HCT116 (cell line): ENCODE measurements at regions not wholly inside any gene's neighbourhood (a gene's known extent, or its start where the extent isn't known, plus 50 kb on each side); places are given as distances from the start of the nearest gene placed in this dataset.

Source experiments
- ATAC-seq: fragments of 200-7000 bp; cut with Tn5 transposase; 2 replicates; pipeline ENCODE4 v1.9.1; 2020; ENCODE audit warnings: mild to moderate bottlenecking, moderate library complexity
- BruUV-seq: library from RNA; stranded (reverse); fragments of 400-500 nt; replicated peaks from 2 replicates; lab custom pipeline; 2021; lab: Mats Ljungman, UMichigan
- CTCF ChIA-PET: fragments of 300-600 bp; sonication (Branson Sonifier 250); formaldehyde crosslinking; loops from one replicate; lab custom pipeline; 2021; ENCODE audit warnings: antibody characterized with exemption; lab: Charles Lee
- POLR2A ChIA-PET: fragments of 300-600, 350-600 bp; sonication (Branson Sonifier 250); formaldehyde crosslinking; loops from one replicate; lab custom pipeline; 2021; ENCODE audit warnings: antibody characterized with exemption; lab: Charles Lee
- RAD21 ChIA-PET, 2 experiments: fragments of 300-600 bp; sonication (Branson Sonifier 250); formaldehyde crosslinking; loops; one replicate each; lab custom pipeline; 2023; ENCODE audit warnings: low total read pairs in 2 of 2; ENCODE audit not compliant: uncharacterized antibody in 2 of 2, unreplicated experiment in 2 of 2, low non-redundant PET in 1 of 2; lab: Charles Lee
- DNase-seq: peaks from one replicate; pipeline ENCODE4 v3.0.0-alpha.2; 2010; ENCODE audit warnings: low read depth, low spot score
- H2AFZ ChIP-seq: fragments of 200-600 bp; shearing (Covaris generic), sonication (generic); 2 replicates; pipeline ENCODE4 v1.6.1; 2017; ENCODE audit warnings: low read depth, mixed run types, mixed read lengths, antibody characterized with exemption, low read length; ENCODE audit not compliant: poor library complexity, severe bottlenecking
- H3K27ac ChIP-seq: 2 replicates; pipeline ENCODE4 v1.5.1; 2012; ENCODE audit warnings: low read depth, low read length
- H3K27me3 ChIP-seq: fragments of 200-600 bp; sonication (generic); 2 replicates; pipeline ENCODE4 v1.6.1; 2016; ENCODE audit warnings: mixed run types, low read length, mixed read lengths; ENCODE audit not compliant: insufficient read depth
- H3K36me3 ChIP-seq, 2 experiments: fragments of 200-500 bp in 1 of 2; fragments of 200-600 bp in 1 of 2; sonication (Bioruptor generic) in 1 of 2; sonication (generic) in 1 of 2; 2 replicates each; pipeline versions ENCODE4 v1.5.1 to v1.6.1; 2014 to 2016; ENCODE audit warnings: low read length in 2 of 2, inconsistent platforms in 1 of 2, mixed read lengths in 1 of 2, mixed run types in 1 of 2; ENCODE audit not compliant: insufficient read depth in 2 of 2, control insufficient read depth in 1 of 2
- H3K4me1 ChIP-seq, 2 experiments: fragments of 200-600 bp in 1 of 2; sonication (generic) in 1 of 2; 2 replicates each; pipeline versions ENCODE4 v1.5.1 to v1.6.1; 2012 to 2017; ENCODE audit warnings: low read length in 2 of 2, inconsistent platforms in 1 of 2, mild to moderate bottlenecking in 1 of 2, mixed read lengths in 1 of 2, mixed run types in 1 of 2, moderate library complexity in 1 of 2; ENCODE audit not compliant: insufficient read depth in 2 of 2, control insufficient read depth in 1 of 2
- H3K4me2 ChIP-seq: fragments of 200-600 bp; sonication (generic); 2 replicates; pipeline ENCODE4 v1.6.1; 2017; ENCODE audit warnings: mixed run types, low read length, mixed read lengths
- H3K4me3 ChIP-seq, 2 experiments: fragments of 200-600 bp in 1 of 2; sonication (generic) in 1 of 2; replicated peaks in 1 of 2; 2 replicates each; pipeline ENCODE4 v1.5.1; 2011 to 2016; ENCODE audit warnings: low read length in 2 of 2, control low read depth in 1 of 2, low read depth in 1 of 2, mild to moderate bottlenecking in 1 of 2, mixed read lengths in 1 of 2, mixed run types in 1 of 2
- H3K79me2 ChIP-seq: fragments of 200-600 bp; sonication (generic); 2 replicates; pipeline ENCODE4 v1.6.1; 2017; ENCODE audit warnings: mild to moderate bottlenecking, mixed run types, low read length, moderate library complexity, mixed read lengths; ENCODE audit not compliant: insufficient read depth
- H3K9ac ChIP-seq: fragments of 200-600 bp; sonication (generic); 2 replicates; pipeline ENCODE4 v1.6.1; 2016; ENCODE audit warnings: low read length, mixed read lengths
- H3K9me2 ChIP-seq: fragments of 200-600 bp; sonication (generic), shearing (Covaris generic); 2 replicates; pipeline ENCODE4 v1.6.1; 2017; ENCODE audit warnings: mixed run types, mild to moderate bottlenecking, moderate library complexity; ENCODE audit not compliant: insufficient read depth
- H3K9me3 ChIP-seq, 2 experiments: fragments of 200-500 bp in 1 of 2; fragments of 200-600 bp in 1 of 2; sonication (Bioruptor generic) in 1 of 2; sonication (generic) in 1 of 2; 2 replicates each; pipeline ENCODE4 v1.6.1; 2014 to 2017; ENCODE audit warnings: low read length in 2 of 2, mixed read lengths in 2 of 2, inconsistent platforms in 1 of 2, low read depth in 1 of 2, mild to moderate bottlenecking in 1 of 2, mixed run types in 1 of 2, moderate library complexity in 1 of 2; ENCODE audit not compliant: control insufficient read depth in 1 of 2, insufficient read depth in 1 of 2
- H4K20me1 ChIP-seq: fragments of 200-600 bp; sonication (generic), shearing (Covaris generic); 2 replicates; pipeline ENCODE4 v1.6.1; 2017; ENCODE audit warnings: mixed run types, mild to moderate bottlenecking, moderate library complexity; ENCODE audit not compliant: insufficient read depth
- EGR1 ChIP-seq: IDR thresholded peaks from 2 replicates; pipeline ENCODE4 v1.6.1; 2012; ENCODE audit warnings: low read depth
- ELF1 ChIP-seq: IDR thresholded peaks from 2 replicates; pipeline ENCODE4 v1.6.1; 2012; ENCODE audit warnings: low read depth, borderline replicate concordance
- EZH2 ChIP-seq: fragments of 200-600 bp; sonication (generic); IDR thresholded peaks from 2 replicates; pipeline ENCODE4 v1.6.1; 2017; ENCODE audit warnings: antibody characterized with exemption, mixed run types
- EZH2phosphoT487 ChIP-seq: fragments of 200-600 bp; IDR thresholded peaks from 2 replicates; pipeline ENCODE4 v1.6.1; 2018; ENCODE audit warnings: antibody characterized with exemption, borderline replicate concordance
- FOSL1 ChIP-seq: IDR thresholded peaks from 2 replicates; pipeline ENCODE4 v1.6.1; 2012; ENCODE audit warnings: low read depth
- JUND ChIP-seq: IDR thresholded peaks from 2 replicates; pipeline ENCODE4 v1.6.1; 2012
- POLR2A ChIP-seq: IDR thresholded peaks from 2 replicates; pipeline ENCODE4 v1.7.0; 2011; ENCODE audit warnings: borderline replicate concordance; ENCODE audit not compliant: insufficient read depth, insufficient read length; ENCODE audit errors: extremely low read depth
- POLR2AphosphoS5 ChIP-seq: IDR thresholded peaks from 2 replicates; pipeline ENCODE4 v1.6.1; 2011; ENCODE audit warnings: mild to moderate bottlenecking, low read depth, low read length, moderate library complexity
- SP1 ChIP-seq: IDR thresholded peaks from 2 replicates; pipeline ENCODE4 v1.6.1; 2012; ENCODE audit warnings: low read depth
- SRF ChIP-seq: IDR thresholded peaks from 2 replicates; pipeline ENCODE4 v1.6.1; 2012; ENCODE audit warnings: low read depth
- TCF7L2 ChIP-seq: IDR thresholded peaks from 2 replicates; pipeline ENCODE4 v1.7.0; 2011; ENCODE audit warnings: borderline replicate concordance, inconsistent platforms; ENCODE audit not compliant: insufficient read depth, insufficient read length; ENCODE audit errors: extremely low read depth
- ZNF274 ChIP-seq: fragments of 200-500 bp; sonication (Bioruptor generic); IDR thresholded peaks from 2 replicates; pipeline ENCODE4 v1.6.1; 2014; ENCODE audit warnings: mild to moderate bottlenecking, low read depth, low read length, inconsistent platforms
- intact Hi-C: fragments of 100-400 bp; cut with micrococcal nuclease; formaldehyde crosslinking; loops from 2 replicates; pipeline ENCODE4 v1.10.0; 2022
- TF ChIP-seq, protein P1 (sequence below): IDR thresholded peaks from 2 replicates; pipeline ENCODE4 v1.6.1; 2012
- TF ChIP-seq, protein P2 (sequence below): IDR thresholded peaks from 2 replicates; pipeline ENCODE4 v1.6.1; 2011; ENCODE audit warnings: mild to moderate bottlenecking, low read length, moderate library complexity; ENCODE audit not compliant: insufficient replicate concordance; ENCODE audit errors: extremely low read depth

DNA sequence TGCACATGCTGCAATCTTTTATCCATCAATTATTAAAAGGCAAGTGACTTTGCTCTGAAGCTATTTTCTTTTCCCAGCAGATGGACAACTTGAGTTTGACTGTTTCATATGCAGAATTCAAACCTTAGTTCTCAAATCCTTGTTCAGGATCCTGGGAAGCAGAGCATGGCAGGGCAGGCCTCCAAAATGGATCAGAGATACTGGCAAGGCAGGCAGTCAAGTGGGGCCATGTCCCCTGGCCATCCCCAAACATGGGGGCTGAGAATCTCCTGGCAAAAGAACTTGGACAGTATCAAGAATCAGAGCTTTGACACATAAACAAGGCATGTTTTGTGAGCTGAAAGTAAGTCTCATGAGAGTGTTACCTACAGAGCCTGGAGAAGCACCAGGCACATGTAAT, 122.9 kb upstream of the CTNNB1 start:
- BruUV-seq: no TSS peak
- no peak for DNase-seq
- H2AFZ ChIP-seq: no peak overlapping the region
- no peak overlapping the region for H3K9ac ChIP-seq
- RAD21 ChIA-PET: no interaction called here
- H3K4me3 ChIP-seq: no peak overlapping the region
- POLR2A ChIA-PET: no interaction called here
- intact Hi-C loops: no loop called here
- ATAC-seq: no peak
- H3K9me2 ChIP-seq: no peaks in the 10 kb centered on the region
- H3K36me3 ChIP-seq: no peaks in the 10 kb centered on the region
- H3K9me3 ChIP-seq: no peaks in the 10 kb centered on the region
- CTCF ChIA-PET: no interaction called here
- H3K4me1 ChIP-seq: no peaks in the 10 kb centered on the region
- H3K4me2 ChIP-seq: no peak overlapping the region
- H3K27ac ChIP-seq: no peak overlapping the region
- TF ChIP-seq EGR1: no peak
- TF ChIP-seq, protein P1, sequence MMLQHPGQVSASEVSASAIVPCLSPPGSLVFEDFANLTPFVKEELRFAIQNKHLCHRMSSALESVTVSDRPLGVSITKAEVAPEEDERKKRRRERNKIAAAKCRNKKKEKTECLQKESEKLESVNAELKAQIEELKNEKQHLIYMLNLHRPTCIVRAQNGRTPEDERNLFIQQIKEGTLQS: no peak
- no peak for TF ChIP-seq EZH2phosphoT487
- TF ChIP-seq, protein P2, sequence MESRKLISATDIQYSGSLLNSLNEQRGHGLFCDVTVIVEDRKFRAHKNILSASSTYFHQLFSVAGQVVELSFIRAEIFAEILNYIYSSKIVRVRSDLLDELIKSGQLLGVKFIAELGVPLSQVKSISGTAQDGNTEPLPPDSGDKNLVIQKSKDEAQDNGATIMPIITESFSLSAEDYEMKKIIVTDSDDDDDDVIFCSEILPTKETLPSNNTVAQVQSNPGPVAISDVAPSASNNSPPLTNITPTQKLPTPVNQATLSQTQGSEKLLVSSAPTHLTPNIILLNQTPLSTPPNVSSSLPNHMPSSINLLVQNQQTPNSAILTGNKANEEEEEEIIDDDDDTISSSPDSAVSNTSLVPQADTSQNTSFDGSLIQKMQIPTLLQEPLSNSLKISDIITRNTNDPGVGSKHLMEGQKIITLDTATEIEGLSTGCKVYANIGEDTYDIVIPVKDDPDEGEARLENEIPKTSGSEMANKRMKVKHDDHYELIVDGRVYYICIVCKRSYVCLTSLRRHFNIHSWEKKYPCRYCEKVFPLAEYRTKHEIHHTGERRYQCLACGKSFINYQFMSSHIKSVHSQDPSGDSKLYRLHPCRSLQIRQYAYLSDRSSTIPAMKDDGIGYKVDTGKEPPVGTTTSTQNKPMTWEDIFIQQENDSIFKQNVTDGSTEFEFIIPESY: no peak
- no peak for TF ChIP-seq EZH2
- no peak for TF ChIP-seq ZNF274
- TF ChIP-seq JUND: no peak
- no peak for TF ChIP-seq TCF7L2
- TF ChIP-seq SRF: no peak
- TF ChIP-seq FOSL1: no peak
- no peak for TF ChIP-seq ELF1
- no peak for TF ChIP-seq SP1
- no peak for TF ChIP-seq POLR2AphosphoS5
- TF ChIP-seq POLR2A: no peak
- peaks cover 27% of the 10 kb centered on the region for H3K27me3 ChIP-seq
- H4K20me1 ChIP-seq: no peaks in the 10 kb centered on the region
- H3K79me2 ChIP-seq: no peaks in the 10 kb centered on the region
